ENCODE measurements at regions not wholly inside any gene's neighbourhood (a gene's known extent, or its start where the extent isn't known, plus 50 kb on each side); places are given as distances from the start of the nearest gene placed in this dataset.

DNA sequence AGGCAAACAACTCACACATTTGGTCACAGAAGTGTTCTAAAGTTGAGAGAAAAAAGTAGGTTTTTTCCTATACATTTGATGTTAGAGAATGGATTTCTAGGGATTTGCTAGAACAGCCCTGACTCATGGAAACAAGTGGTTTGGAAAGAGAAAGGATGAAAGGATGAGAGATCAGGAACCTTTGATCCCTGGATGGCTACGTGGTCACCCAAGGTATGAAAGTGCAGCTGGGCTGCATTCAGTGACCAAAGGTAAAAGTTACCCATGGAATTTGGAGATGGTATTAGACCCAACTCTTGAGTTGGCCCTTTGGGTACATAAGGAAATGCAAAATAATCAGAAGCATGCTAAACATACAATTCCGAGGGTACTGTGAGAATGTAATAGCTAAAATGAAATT is 61.3 kb upstream of the SPIN1 start:
- no peak for DNase-seq (ENCODE audit: low read depth)

DNA sequence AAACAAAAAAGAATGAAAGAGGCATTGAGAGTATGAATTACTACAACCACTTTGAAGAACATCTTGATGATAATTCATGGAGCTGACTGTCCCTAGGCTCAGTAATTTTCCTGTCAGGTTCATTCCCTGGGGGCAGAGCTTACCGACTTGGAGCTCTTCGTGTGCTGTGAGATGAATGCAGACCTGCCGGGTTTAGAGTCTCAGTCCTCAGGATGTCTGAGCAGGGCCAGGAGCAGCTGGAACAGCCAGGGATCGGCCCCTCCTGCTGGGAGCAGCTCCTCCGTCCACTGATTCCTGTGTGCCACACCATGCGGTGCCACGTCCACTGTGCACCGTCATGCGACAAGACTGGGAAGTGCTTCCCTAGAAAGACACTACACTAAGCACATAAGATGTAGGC is 62.2 kb upstream of the SPIN1 start:
- no peak for DNase-seq (ENCODE audit: low read depth)

DNA sequence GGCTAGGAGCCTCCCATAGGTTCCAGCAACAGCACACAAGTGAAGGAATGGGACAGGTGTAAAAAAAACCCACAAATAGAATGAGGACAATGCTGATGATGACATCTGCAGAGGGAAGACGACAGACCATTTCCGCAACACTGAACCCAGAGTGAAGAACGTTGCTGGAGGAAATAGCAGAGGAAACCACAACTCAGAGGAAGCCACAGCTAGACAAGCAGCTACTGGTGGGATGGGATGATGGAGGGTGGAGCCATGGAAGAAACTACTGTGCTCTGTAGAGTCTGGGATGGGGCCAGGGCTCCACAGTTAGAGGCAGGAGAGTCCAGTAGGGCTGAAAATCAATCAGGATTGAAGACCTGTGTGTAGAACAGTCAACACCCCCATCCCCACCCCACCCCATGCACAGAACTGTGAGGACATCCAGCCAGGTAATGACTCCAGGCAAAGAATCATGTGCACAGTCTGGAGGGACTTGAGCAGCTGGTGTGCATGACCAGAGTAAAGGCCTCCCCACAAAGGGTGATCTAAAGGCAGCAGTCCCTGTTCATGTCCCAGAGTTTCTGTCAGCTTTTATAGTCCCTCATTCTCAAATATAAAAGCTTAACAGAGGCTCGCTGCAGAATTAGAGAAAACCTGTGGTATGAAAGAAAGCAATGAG is 65.2 kb upstream of the SPIN1 start:
- DNase-seq (ENCODE audit: low read depth), result peak; percentile 16

DNA sequence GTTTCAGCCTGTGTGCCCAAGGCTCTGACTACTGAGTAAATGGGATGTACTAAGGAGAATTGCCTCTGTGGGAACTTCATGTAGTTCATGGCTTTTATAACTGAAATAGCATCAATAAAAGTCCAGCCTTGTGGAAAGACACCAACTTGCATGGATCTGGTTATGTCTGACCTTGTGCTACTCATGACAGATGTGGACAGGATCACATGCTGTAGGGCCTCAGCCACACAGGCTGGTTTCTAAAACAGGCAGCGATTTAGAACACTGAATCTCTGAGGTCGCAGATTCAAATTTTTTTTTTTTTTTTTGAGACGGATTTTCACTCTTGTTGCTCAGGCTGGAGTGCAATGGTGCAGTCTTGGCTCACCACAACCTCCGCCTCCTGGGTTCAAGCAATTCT is 66.5 kb upstream of the SPIN1 start:
- no peak for DNase-seq (ENCODE audit: low read depth)

DNA sequence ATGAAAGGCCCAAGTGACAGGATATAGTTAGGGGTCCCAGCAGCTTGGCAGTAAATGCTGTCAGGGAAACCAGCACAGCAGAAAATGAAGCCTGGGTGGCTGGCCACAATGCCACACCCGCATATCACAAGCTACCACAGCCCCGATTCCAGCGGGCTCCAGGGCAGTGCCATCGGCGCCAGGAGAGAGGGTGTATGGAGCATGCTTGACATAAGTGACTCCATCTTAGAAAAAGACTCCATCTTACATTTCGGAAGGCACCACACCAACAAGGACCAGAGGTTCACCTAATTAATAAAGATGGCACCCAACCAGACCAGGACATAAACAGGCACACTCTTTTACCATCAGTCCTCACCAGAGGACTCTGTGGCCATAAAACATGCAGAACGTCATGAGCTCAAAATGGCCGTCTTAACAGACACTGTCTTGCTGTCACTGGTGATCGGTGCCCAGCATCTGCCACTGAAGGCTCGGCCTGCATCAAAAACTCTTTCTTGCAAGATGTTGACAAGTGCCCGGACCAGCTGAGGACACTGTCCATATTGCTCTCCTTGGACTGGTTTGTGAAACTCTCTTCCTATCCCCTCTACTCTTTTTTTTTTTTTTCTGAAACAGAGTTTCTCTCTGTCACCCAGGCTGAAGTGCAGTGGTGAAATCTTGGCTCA is 67.4 kb upstream of the SPIN1 start:
- no peak for DNase-seq (ENCODE audit: low read depth)

DNA sequence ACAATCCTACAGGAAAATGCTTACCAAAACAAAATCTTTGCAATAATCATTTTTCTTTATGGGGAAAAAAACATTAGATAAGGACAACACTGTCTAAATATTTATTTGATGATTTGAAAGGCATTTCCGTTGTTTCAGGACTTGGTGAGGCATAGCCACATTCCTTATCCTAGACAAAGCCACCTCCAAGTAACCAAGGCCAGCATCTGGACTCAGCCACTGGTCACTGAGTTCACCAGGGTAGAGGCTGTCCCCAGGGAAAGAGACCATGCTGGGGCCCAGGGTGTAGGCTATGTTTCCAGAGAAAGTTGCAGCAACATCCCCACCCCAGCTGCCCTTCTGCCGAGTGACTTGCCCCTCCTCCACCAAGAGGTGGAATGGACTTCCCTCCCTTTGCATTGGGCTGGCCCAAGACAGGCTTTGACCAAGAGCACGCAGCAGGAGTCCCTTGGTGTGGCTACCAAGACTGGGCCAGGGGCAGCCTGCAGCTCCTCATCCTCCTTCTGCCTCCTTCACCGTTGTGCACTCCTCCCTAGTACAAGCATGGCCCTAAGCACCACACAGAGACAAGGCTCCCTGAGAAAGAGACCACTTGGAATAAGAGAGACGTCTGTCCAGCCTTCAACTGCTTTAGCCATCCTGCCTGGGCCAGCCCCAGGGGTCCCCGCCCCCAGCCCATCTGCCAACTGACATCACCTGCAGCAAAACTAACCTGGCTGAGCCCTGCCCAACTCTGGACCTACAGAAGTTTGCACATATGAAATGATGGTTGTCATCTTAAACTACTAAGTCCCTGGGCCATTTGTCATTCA is 68.1 kb upstream of the SPIN1 start:
- no peak for DNase-seq (ENCODE audit: low read depth)

DNA sequence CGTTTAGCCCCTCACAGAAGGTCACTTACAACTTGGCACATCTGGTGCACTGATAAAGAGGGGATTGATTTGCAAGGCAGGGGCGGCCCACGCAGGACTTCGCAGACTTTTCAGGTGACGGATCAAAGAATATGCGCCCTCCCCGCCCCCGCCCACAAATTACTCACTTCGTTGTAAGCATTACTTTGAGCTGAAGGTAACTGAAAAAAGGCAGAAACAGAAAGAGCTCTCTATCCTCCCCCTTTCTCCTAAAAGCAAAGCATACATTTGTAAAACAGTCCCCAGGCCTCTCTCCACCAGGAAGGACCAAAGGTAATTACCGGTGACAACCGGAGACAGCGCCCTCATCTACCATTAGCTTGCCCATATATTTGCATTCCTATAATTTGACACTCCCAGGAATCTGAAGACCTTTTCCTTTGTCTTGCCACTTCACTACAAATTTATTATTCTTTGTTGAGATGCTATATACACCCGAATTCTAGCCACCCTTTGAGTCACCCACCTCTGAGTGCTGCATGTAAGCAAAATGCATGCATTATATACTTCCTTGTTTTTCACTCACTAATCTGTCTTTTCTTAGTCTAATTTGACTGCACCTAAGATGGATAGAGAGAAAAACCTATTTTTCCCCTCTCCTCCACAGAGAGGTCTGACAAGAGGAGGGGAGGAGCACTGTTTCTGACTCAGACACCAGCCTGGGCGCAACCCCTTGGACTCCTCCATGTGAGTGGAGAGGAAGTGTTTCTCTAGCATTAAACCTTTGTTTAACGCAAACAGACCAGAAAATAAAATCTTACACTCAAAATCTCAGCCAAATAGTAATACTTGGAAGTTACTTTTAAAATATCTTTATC is 74.7 kb upstream of the SPIN1 start:
- no peak for DNase-seq (ENCODE audit: low read depth)

DNA sequence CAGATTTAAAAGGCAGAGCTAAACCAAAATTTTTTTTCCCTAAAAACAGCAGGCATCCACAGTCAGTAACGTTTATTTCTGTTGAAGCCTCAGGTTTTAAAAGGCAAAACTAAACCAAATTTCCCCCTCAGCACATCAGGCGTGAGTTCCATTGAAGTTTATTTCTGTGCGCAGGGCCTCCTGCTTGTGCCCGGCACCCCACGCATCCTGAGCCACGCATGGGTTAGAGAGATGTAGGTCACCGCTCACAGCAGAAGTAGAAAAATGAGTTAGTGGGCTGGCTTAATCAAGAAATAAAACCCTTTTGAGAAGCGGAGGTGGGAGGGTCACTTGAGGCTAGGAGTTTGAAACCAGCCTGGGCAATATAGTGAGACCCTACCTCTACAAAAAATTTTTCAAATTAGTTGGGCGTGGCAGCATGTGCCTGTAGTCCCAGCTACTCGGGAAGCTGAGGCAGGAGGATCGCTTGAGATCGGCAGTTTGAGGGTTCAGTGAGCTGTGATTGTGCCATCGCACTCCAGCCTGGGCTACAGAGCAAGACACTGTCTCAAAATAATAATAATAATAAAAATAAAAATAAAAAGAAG is 75.6 kb upstream of the SPIN1 start:
- no peak for DNase-seq (ENCODE audit: low read depth)

DNA sequence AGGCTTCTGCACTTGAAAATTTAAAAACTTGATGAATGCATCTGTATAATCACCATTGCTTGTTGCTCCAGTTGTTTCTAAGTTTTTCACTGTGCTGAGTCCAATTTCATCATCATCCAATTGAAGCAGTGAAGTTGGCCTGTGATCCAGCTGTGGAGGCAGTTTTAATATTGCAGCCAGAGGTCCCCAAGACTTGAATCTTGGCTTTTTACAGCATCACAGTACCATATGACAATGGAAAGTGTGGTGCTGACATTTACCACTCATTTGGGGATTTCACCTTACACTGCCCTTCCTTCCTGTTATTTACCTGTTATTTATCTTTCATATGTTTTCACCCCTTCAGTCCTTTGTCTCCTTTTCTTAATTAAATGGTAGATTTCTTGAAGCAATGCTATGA is 76.2 kb upstream of the SPIN1 start:
- no peak for DNase-seq (ENCODE audit: low read depth)

DNA sequence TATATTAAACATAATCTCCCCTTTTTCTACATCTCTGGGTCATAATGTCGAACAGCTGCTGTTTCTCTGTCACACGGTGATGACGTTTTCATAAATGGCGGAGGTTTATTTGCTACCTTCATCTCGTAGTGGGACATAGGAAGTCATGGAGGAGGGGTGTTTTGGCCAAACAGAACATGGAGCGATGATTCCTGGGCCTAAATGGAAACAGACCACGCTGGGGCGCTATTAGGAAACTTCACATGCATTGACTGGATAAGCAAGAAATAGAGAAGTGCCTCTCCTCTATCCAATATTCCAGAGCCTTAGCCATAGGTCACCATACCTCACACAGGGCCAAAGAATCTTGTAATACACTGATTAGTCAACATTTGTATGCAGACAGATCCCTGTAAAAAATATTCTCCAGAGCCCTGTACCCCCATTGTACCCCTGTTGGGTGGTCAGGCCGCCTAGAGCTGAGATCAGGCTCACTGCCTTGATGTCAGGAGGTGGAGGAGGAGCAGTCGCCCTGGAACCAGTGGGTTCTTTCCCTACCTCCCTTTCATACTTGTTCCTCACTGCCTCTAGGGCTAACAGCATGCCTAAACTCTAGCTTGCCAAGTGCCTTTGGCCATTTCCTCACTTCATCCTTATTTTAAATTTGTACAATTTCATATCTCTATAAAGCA is 77.8 kb upstream of the SPIN1 start:
- DNase-seq (ENCODE audit: low read depth), result no peak

DNA sequence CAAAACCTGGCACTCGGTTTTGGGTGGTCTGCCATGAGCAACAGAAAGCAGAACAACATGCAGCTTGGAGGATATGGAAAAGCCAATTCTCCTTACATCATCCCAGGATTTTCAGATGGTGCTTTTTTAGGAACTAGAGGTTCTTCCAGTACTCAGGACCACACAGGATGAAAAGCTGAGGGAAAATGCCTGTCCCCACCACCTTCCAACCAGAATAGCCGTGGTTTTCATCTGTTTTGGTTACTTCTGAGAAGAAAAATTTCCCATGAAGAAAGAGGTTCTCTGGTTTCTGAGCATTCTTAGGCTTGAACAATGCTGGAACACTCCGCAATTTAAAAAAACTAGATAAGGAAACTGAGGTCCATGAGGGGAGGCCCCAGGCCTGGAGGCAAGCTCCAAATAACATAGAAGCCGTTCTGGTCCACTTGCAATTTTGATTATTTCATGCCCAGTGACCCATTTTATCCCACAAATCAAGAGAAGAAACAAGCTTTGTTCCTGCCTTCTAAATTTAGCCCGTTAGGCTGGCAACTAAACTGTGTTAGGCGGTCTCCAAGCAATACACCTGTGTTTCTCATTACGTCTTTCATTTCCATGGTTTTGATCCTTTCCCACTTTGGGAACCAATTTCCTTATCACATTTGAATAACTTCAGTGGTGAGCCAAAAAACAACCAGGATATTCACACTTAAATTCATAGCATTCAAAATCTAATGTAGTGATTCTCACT is 79.2 kb upstream of the SPIN1 start:
- DNase-seq (ENCODE audit: low read depth), result no peak

DNA sequence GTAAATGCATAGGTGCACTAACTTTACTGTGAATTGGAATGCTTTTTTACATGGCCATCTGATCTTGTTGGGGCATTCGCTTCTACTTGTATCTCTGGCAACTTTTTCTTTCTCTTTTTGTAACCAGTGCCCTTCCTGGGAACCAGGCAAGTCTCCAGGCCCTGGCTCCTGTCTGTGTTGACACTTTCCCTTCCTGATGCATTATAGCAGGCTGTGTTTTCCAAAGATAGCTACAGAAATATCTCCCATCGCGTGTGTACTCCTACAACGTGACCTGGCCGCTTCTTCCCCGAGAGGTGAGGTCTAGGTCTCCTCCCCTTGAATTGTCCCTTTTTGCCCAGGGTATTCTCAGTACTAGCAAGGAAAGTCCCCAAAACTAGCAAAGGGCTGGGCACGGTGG is 81.1 kb upstream of the SPIN1 start:
- no peak for DNase-seq (ENCODE audit: low read depth)

DNA sequence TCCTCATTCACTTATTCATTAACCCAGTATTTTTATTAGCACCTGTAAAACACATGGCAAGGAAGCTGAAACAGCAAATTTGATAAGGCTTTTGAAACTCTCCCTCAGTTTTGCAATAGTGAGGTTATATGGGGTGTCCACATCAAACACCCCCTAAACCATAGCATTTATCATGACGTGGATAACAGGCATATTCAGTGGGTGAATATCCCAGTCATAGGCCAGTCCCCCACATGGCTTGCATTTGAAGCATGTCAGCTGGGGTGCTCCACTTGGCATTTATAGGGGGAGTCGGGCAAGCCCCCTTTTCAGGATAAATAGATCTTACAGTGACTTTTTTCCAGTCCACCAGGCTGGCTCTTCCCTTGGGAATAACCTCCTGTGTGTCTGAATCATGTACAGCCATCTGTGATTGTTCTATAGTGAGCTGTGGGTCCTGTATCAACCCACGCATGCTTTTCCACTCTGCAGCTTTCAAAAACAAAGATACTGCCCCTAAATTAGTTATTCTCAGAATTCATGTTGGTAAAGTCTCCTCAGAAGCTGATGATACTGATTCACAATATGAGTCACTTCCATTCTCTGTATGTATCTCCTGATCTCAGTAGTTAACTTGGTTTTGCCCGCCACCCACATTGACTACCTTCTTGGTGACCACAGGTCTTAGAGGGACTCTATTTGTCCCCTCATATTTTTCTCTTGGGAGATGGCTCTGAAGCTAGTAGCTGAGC is 84.4 kb upstream of the SPIN1 start:
- DNase-seq (ENCODE audit: low read depth), result no peak

DNA sequence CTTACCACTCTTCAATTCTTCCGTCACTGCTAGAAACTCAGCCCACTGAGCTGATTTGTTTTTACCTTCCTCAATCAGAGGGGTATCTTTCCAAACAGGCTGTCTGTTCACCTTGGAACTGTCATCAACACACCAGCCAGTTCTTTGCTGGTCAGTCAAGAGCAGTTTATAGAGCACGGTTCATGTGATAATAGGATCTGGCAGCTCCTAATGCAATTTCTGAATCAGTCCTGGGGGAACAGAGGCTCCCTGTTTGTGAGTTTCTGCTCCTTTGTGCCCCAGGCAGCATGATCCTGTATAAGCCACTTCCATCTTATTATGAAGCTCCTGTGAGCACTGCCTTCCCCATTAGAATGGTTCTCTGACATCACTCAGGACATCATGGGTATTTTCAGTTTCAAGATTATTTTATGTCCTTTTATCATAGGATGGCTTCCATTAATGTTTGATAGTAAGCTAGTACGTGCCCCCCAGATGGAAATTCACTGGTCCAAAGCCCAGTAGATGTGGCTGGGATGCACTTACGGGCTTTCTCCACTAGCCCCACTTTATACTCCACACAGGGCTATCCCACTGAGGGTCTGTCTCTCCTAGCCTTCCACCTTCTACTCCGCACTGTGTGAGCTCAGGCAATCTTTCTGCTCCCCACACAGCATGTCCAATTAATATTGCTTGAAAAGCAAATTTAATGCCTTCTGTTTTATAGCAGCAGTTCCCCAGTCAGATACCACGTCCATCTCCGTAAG is 85.5 kb upstream of the SPIN1 start:
- no peak for DNase-seq (ENCODE audit: low read depth)

DNA sequence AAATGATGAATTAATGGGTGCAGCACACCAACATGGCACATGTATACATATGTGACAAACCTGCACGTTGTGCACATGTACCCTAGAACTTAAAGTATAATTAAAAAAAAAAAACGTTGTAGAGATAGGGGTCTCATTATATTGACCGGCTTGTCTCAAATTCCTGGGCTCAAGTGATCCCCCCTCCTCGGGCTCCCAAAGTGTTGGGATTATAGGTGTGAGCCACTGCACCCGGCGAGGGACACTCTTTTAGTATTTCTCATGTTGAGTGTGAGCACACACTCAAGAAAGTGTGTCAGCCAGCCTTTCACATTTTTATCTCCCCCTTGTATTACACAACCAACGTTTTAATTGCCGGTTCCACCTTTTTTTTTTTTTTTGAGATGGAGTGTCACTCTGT is 87.7 kb upstream of the SPIN1 start:
- no peak for DNase-seq (ENCODE audit: low read depth)

DNA sequence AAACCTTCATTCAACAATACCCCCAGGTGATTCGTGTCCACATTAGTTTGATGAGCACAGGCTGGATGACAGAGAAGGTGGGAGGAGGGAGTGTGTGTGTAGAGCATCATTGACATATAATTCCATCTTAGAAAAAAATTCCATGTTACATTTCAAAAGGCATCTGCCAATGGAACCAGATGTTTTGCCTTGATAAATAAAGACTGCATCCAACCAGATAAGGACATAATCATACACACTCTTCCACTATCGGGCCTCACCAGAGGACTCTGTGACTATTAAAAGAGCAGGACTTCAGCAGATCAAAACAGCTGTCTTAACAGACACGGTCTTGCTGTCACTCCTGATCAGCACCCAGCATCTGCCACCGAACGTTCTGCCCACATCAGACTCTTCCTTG is 96.4 kb upstream of the SPIN1 start:
- no peak for DNase-seq (ENCODE audit: low read depth)

DNA sequence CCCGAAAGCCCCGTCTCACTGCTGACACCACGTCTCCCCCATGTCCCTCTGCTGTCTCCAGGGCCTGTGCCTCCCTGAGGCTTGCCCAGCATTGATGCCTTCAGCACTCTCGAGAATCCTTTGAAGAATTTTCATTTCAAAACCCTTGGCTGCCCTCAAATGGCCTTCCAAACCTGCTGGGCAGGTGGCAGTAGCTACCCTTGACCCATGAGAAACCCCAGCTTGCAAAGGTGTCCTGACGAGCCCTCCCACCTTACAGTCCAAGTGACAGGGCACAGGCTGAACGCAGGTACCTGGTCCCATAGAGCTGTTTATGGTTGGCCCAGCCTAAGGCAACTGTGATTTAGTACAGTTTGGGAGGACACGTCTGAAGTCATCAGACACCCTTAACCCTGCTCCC is 97.2 kb upstream of the SPIN1 start:
- no peak for DNase-seq (ENCODE audit: low read depth)

DNA sequence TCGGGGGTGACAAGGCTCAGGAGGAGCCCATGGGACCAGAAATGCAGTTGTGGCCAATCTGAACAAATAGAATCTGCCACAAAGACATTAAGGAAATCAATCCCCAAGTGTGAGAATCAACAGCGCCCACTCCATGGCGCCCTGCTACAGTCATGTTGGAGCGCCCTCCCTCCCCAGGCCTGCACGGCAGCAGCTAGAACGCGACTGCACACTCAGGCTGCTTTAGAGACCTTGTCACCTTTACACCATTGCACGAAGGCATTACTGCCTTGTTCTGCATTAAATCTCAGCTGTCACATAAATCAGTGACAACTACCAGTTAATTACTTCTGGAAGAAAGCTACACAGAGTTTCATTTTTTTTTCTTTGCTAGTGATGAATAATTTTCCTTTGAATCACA is 98.7 kb upstream of the SPIN1 start:
- DNase-seq (ENCODE audit: low read depth), result no peak

DNA sequence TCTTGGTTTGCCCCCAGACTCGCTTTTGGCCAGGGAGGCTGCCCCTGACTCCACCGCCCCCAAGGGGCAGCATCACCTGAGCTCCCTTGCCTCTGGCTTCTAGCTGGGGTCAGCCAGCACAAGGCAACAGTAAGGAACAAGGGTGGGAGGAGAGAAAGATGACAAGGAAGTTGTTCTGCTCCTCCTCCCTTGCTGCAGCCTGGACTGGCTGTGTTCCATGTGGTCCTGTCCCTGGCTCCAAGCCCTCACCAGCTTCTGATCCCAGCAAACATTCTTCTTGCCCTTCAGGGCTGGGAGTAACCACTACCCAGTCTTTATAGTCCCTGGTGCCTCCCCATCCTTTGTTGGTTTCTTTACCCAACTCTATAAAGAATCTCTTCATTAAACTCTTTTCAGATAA is 100.3 kb upstream of the SPIN1 start:
- no peak for DNase-seq (ENCODE audit: low read depth)

Data from stimulated activated CD8-positive, alpha-beta memory T cell treated with anti-CD3 and anti-CD28 coated beads, Interleukin-15, amount 100 ng/mL, for 1 hour (primary cell).